NCI-H82 treated with DMSO at 0.1 percent for 48 hours (cell line): ENCODE measurements at regions not wholly inside any gene's neighbourhood (a gene's known extent, or its start where the extent isn't known, plus 50 kb on each side); places are given as distances from the start of the nearest gene placed in this dataset.

Source experiments
- DNase-seq: peaks from one replicate; lab custom pipeline; 2025; ENCODE audit not compliant: unreplicated experiment; lab: John Stamatoyannopoulos, UW

- DNase-seq, result no peak
Measured at GRCh38 chr2:126448611-126449010, 207.3 kb upstream of the GYPC start.

- DNase-seq, result no peak
Measured at GRCh38 chr2:126449677-126450076, 206.3 kb upstream of the GYPC start.

GRCh38 chr2:126463892-126464674, 191.9 kb upstream of the GYPC start:
- DNase-seq, result no peak

- no peak for DNase-seq
Measured at GRCh38 chr2:126467367-126468054, 188.4 kb upstream of the GYPC start.

GRCh38 chr2:126475031-126475430, 180.9 kb upstream of the GYPC start:
- no peak for DNase-seq

GRCh38 chr2:126476691-126477090, 179.3 kb upstream of the GYPC start:
- no peak for DNase-seq

GRCh38 chr2:126480033-126480432, 175.9 kb upstream of the GYPC start:
- no peak for DNase-seq

GRCh38 chr2:126482582-126483464, 173.1 kb upstream of the GYPC start:
- no peak for DNase-seq

- no peak for DNase-seq
Measured at GRCh38 chr2:126494593-126494992, 161.4 kb upstream of the GYPC start.

- DNase-seq, result no peak
Measured at GRCh38 chr2:126495189-126495588, 160.8 kb upstream of the GYPC start.

- DNase-seq, result no peak
Measured at GRCh38 chr2:126496493-126496892, 159.5 kb upstream of the GYPC start.

- DNase-seq, result no peak
Measured at GRCh38 chr2:126503476-126503875, 152.5 kb upstream of the GYPC start.

GRCh38 chr2:126504949-126505348, 151.0 kb upstream of the GYPC start:
- no peak for DNase-seq

GRCh38 chr2:126506786-126507185, 149.2 kb upstream of the GYPC start:
- no peak for DNase-seq

- DNase-seq, result no peak
Measured at GRCh38 chr2:126507425-126507911, 148.5 kb upstream of the GYPC start.

GRCh38 chr2:126510356-126510755, 145.6 kb upstream of the GYPC start:
- no peak for DNase-seq

- DNase-seq, result no peak
Measured at GRCh38 chr2:126510960-126511359, 145.0 kb upstream of the GYPC start.

GRCh38 chr2:126512026-126512425, 143.9 kb upstream of the GYPC start:
- DNase-seq, result no peak

- no peak for DNase-seq
Measured at GRCh38 chr2:126513033-126513432, 142.9 kb upstream of the GYPC start.

- no peak for DNase-seq
Measured at GRCh38 chr2:126515471-126515870, 140.5 kb upstream of the GYPC start.

- no peak for DNase-seq
Measured at GRCh38 chr2:126518196-126518595, 137.8 kb upstream of the GYPC start.
